H9 (cell line): ENCODE measurements at regions not wholly inside any gene's neighbourhood (a gene's known extent, or its start where the extent isn't known, plus 50 kb on each side); places are given as distances from the start of the nearest gene placed in this dataset.

ENCODE experiments used
- DNase-seq: peaks from one replicate; pipeline ENCODE4 v3.0.0-alpha.2; 2017
- H2AFZ ChIP-seq: one replicate; pipeline ENCODE4 v1.6.1; 2013; ENCODE audit warnings: mild to moderate bottlenecking, low read length, control low read depth, moderate library complexity
- H2AK5ac ChIP-seq: 2 replicates; pipeline ENCODE4 v1.6.1; 2013; ENCODE audit warnings: low read length, control low read depth, mixed read lengths; ENCODE audit not compliant: insufficient read length
- H2BK120ac ChIP-seq: one replicate; pipeline ENCODE4 v1.6.1; 2013; ENCODE audit warnings: low read depth, mild to moderate bottlenecking, low read length, control low read depth, inconsistent platforms; ENCODE audit not compliant: poor library complexity, severe bottlenecking
- H2BK12ac ChIP-seq: 2 replicates; pipeline ENCODE4 v1.6.1; 2013; ENCODE audit warnings: low read length, control low read depth, mixed read lengths, low read depth; ENCODE audit not compliant: insufficient read length
- H2BK15ac ChIP-seq: 2 replicates; pipeline ENCODE4 v1.6.1; 2013; ENCODE audit warnings: low read depth, low read length, control low read depth
- H2BK20ac ChIP-seq: one replicate; pipeline ENCODE4 v1.6.1; 2013; ENCODE audit warnings: low read depth, mild to moderate bottlenecking, low read length, control low read depth, inconsistent platforms; ENCODE audit not compliant: poor library complexity, severe bottlenecking
- H2BK5ac ChIP-seq: 2 replicates; pipeline ENCODE4 v1.6.1; 2013; ENCODE audit warnings: low read length, control low read depth, mixed read lengths; ENCODE audit not compliant: insufficient read length
- H3K14ac ChIP-seq: 2 replicates; pipeline ENCODE4 v1.6.1; 2013; ENCODE audit warnings: low read length, control low read depth; ENCODE audit not compliant: insufficient read depth
- H3K18ac ChIP-seq: 2 replicates; pipeline ENCODE4 v1.6.1; 2013; ENCODE audit warnings: low read depth, mild to moderate bottlenecking, mixed read lengths, low read length, control low read depth; ENCODE audit not compliant: insufficient read length
- H3K23ac ChIP-seq: 2 replicates; pipeline ENCODE4 v1.6.1; 2013; ENCODE audit warnings: low read length, control low read depth, mixed read lengths, low read depth; ENCODE audit not compliant: insufficient read length
- H3K23me2 ChIP-seq: 2 replicates; pipeline ENCODE4 v1.6.1; 2013; ENCODE audit warnings: low read depth, mild to moderate bottlenecking, mixed read lengths, low read length, control low read depth; ENCODE audit not compliant: insufficient read length, poor library complexity, severe bottlenecking
- H3K27ac ChIP-seq: 2 replicates; pipeline ENCODE4 v1.5.1; 2013; ENCODE audit warnings: low read length, control low read depth, mixed read lengths, low read depth; ENCODE audit not compliant: insufficient read length
- H3K27me3 ChIP-seq: 2 replicates; pipeline ENCODE4 v1.6.1; 2013; ENCODE audit warnings: low read length, control low read depth, inconsistent platforms; ENCODE audit not compliant: insufficient read depth
- H3K4ac ChIP-seq: 2 replicates; pipeline ENCODE4 v1.6.1; 2013; ENCODE audit warnings: low read depth, mild to moderate bottlenecking, control low read depth, inconsistent platforms, low read length, moderate library complexity
- H3K4me1 ChIP-seq: 2 replicates; pipeline ENCODE4 v1.6.1; 2013; ENCODE audit warnings: low read length, control low read depth, inconsistent platforms; ENCODE audit not compliant: insufficient read depth
- H3K4me2 ChIP-seq: 2 replicates; pipeline ENCODE4 v1.6.1; 2013; ENCODE audit warnings: low read length, control low read depth, mixed read lengths; ENCODE audit not compliant: insufficient read length, insufficient read depth
- H3K56ac ChIP-seq: 2 replicates; pipeline ENCODE4 v1.6.1; 2013; ENCODE audit warnings: low read depth, mild to moderate bottlenecking, mixed read lengths, low read length, control low read depth; ENCODE audit not compliant: insufficient read length
- H3K79me1 ChIP-seq: 2 replicates; pipeline ENCODE4 v1.6.1; 2013; ENCODE audit warnings: low read depth, mild to moderate bottlenecking, moderate library complexity, low read length, control low read depth, inconsistent platforms; ENCODE audit not compliant: insufficient read depth, poor library complexity, severe bottlenecking
- H3K79me2 ChIP-seq: 2 replicates; pipeline ENCODE4 v1.6.1; 2013; ENCODE audit warnings: low read length, control low read depth, inconsistent platforms; ENCODE audit not compliant: insufficient read depth
- H3K9ac ChIP-seq: 2 replicates; pipeline ENCODE4 v1.6.1; 2013; ENCODE audit warnings: low read length, control low read depth, mixed read lengths; ENCODE audit not compliant: insufficient read length; ENCODE audit errors: extremely low read depth
- H3K9me3 ChIP-seq: one replicate; pipeline ENCODE4 v1.6.1; 2013; ENCODE audit warnings: low read depth, low read length, inconsistent platforms; ENCODE audit not compliant: control insufficient read depth
- H3T11ph ChIP-seq: one replicate; pipeline ENCODE4 v1.6.1; 2013; ENCODE audit warnings: mild to moderate bottlenecking, low read length, control low read depth, inconsistent platforms
- H4K20me1 ChIP-seq: one replicate; pipeline ENCODE4 v1.6.1; 2013; ENCODE audit not compliant: control insufficient read depth, insufficient read length, insufficient read depth
- H4K5ac ChIP-seq: 2 replicates; pipeline ENCODE4 v1.6.1; 2013; ENCODE audit warnings: low read depth, mild to moderate bottlenecking, mixed read lengths, low read length, control low read depth; ENCODE audit not compliant: insufficient read length
- H4K8ac ChIP-seq: replicated peaks from 2 replicates; pipeline ENCODE4 v1.6.1; 2013; ENCODE audit warnings: low read length, control low read depth, mixed read lengths, low read depth; ENCODE audit not compliant: insufficient read length
- H4K91ac ChIP-seq: 2 replicates; pipeline ENCODE4 v1.6.1; 2013; ENCODE audit warnings: low read depth, mild to moderate bottlenecking, moderate library complexity, mixed read lengths, low read length, control low read depth; ENCODE audit not compliant: insufficient read length
- H3K27ac Mint-ChIP-seq, 3 experiments: 2 replicates in 2 of 3; 3 replicates in 1 of 3; pipeline ENCODE4 v1.8.0; 2020 to 2021; ENCODE audit warnings: mixed read lengths in 3 of 3, mild to moderate bottlenecking in 1 of 3, moderate library complexity in 1 of 3
- H3K27me3 Mint-ChIP-seq: 2 replicates; pipeline ENCODE4 v1.8.0; 2021; ENCODE audit warnings: low read depth, mild to moderate bottlenecking, moderate library complexity, mixed read lengths
- H3K36me3 Mint-ChIP-seq, 3 experiments: 2 replicates in 2 of 3; 3 replicates in 1 of 3; pipeline ENCODE4 v1.8.0; 2020 to 2021; ENCODE audit warnings: low read depth in 3 of 3, mixed read lengths in 3 of 3; ENCODE audit not compliant: insufficient read depth in 1 of 3
- H3K4me1 Mint-ChIP-seq, 2 experiments: 2 replicates each; pipeline ENCODE4 v1.8.0; 2020; ENCODE audit warnings: mixed read lengths in 2 of 2
- H3K4me3 Mint-ChIP-seq, 2 experiments: 2 replicates in 1 of 2; 3 replicates in 1 of 2; pipeline ENCODE4 v1.8.0; 2020 to 2021; ENCODE audit warnings: mild to moderate bottlenecking in 2 of 2, mixed read lengths in 2 of 2, moderate library complexity in 1 of 2
- H3K9me3 Mint-ChIP-seq, 2 experiments: 2 replicates in 1 of 2; 3 replicates in 1 of 2; pipeline ENCODE4 v1.8.0; 2020; ENCODE audit warnings: mild to moderate bottlenecking in 2 of 2, mixed read lengths in 2 of 2, moderate library complexity in 1 of 2
- WGBS: extraction: QIAGEN DNeasy Blood & Tissue Kit; methylation state at CpG from one replicate; pipeline ENCODE4 v1.1.7; 2013; ENCODE audit warnings: missing lambda C conversion rate, low lambda C conversion rate, mixed read lengths; ENCODE audit not compliant: insufficient read length; ENCODE audit errors: extremely low coverage; 5-methylcytosine and 5-hydroxymethylcytosine counted together
- TF ChIP-seq, protein P1 (sequence below): fragments of 200-600 bp; sonication (generic); conservative IDR thresholded peaks from 3 replicates; pipeline ENCODE4 v1.8.0; 2021; ENCODE audit warnings: antibody characterized with exemption, mild to moderate bottlenecking

DNA sequence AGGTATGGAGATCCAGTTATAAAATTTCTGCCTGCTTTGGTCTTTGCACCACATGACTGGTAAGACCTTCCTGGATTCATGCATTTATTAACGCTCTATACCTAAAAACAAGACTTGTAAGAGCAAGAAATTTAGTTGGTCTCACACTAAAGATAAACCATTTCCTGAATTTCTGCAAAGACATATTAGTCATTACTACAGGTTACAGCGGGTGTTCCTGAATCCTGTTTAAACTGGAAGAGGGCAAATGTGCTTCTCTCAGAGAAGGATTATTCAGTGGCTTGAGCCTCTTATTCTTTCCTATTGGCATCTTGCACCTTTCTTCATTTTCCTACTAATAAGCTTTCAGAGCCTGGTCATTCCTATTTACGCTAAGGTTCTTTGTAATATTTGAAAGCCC is 397.6 kb upstream of the TENM3 start:
- H2BK120ac ChIP-seq: no peak overlapping the region
- H3K23ac ChIP-seq: no peak overlapping the region
- H4K5ac ChIP-seq: no peak overlapping the region
- no peak overlapping the region for H3K18ac ChIP-seq
- TF ChIP-seq, protein P1, sequence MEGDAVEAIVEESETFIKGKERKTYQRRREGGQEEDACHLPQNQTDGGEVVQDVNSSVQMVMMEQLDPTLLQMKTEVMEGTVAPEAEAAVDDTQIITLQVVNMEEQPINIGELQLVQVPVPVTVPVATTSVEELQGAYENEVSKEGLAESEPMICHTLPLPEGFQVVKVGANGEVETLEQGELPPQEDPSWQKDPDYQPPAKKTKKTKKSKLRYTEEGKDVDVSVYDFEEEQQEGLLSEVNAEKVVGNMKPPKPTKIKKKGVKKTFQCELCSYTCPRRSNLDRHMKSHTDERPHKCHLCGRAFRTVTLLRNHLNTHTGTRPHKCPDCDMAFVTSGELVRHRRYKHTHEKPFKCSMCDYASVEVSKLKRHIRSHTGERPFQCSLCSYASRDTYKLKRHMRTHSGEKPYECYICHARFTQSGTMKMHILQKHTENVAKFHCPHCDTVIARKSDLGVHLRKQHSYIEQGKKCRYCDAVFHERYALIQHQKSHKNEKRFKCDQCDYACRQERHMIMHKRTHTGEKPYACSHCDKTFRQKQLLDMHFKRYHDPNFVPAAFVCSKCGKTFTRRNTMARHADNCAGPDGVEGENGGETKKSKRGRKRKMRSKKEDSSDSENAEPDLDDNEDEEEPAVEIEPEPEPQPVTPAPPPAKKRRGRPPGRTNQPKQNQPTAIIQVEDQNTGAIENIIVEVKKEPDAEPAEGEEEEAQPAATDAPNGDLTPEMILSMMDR: no peak
- H2BK20ac ChIP-seq: no peak overlapping the region
- H2BK5ac ChIP-seq: no peak overlapping the region
- Mint-ChIP-seq H3K36me3 (no peaks in the 10 kb centered on the region), H3K9me3 (no peaks in the 10 kb centered on the region; a peak in 3 of 5 replicates), H3K27me3 (no peaks in the 10 kb centered on the region), H3K4me1 (no peaks in the 10 kb centered on the region), H3K4me3 (no peak overlapping the region), H3K27ac (no peak overlapping the region)
- no peaks in the 10 kb centered on the region for H3K79me1 ChIP-seq
- no peaks in the 10 kb centered on the region for H3K23me2 ChIP-seq
- no peak overlapping the region for H2BK15ac ChIP-seq
- WGBS: no CpG with 5 or more reads among the region's 3 CpGs
- no peaks in the 10 kb centered on the region for H3K79me2 ChIP-seq
- H3K27ac ChIP-seq: no peak overlapping the region
- H3K4me2 ChIP-seq: no peak overlapping the region
- H4K20me1 ChIP-seq: no peaks in the 10 kb centered on the region
- DNase-seq: no peak
- H3K9ac ChIP-seq: no peak overlapping the region
- H3K4ac ChIP-seq: no peak overlapping the region
- no peak overlapping the region for H2BK12ac ChIP-seq
- H2AK5ac ChIP-seq: no peak overlapping the region
- no peak overlapping the region for H3T11ph ChIP-seq
- H3K9me3 ChIP-seq: no peaks in the 10 kb centered on the region
- H3K56ac ChIP-seq: no peak overlapping the region
- H3K4me1 ChIP-seq: no peaks in the 10 kb centered on the region
- H4K8ac ChIP-seq: no peak overlapping the region
- no peaks in the 10 kb centered on the region for H3K27me3 ChIP-seq
- H2AFZ ChIP-seq: no peak overlapping the region
- H3K14ac ChIP-seq: no peak overlapping the region
- no peak overlapping the region for H4K91ac ChIP-seq
